ENCODE measurements at regions not wholly inside any gene's neighbourhood (a gene's known extent, or its start where the extent isn't known, plus 50 kb on each side); places are given as distances from the start of the nearest gene placed in this dataset.
"Not testable (repeated sequence)": the region's sequence is repeated elsewhere in the genome, so short reads cannot be mapped to it uniquely, and the experiment has no call there.

GRCh38 chr4:32716090-32716620, 1996.0 kb downstream of the PCDH7 start:
- not testable (repeated sequence) for DNase-seq (ENCODE audit: low read depth)

GRCh38 chr4:32735856-32736590, 2015.9 kb downstream of the PCDH7 start:
- DNase-seq (ENCODE audit: low read depth) = no peak

GRCh38 chr4:32744211-32744610, 2024.0 kb downstream of the PCDH7 start:
- DNase-seq (ENCODE audit: low read depth) = no peak

GRCh38 chr4:32745351-32745750, 2025.2 kb downstream of the PCDH7 start:
- no peak for DNase-seq (ENCODE audit: low read depth)

GRCh38 chr4:32748061-32748460, 2027.9 kb downstream of the PCDH7 start:
- DNase-seq (ENCODE audit: low read depth) = no peak

- DNase-seq (ENCODE audit: low read depth) = no peak
These were observed 2028.3 kb downstream of the PCDH7 start for GRCh38 chr4:32748498-32748897.

- DNase-seq (ENCODE audit: low read depth) = no peak
These were observed 2032.8 kb downstream of the PCDH7 start for GRCh38 chr4:32752962-32753361.

- no peak for DNase-seq (ENCODE audit: low read depth)
These were observed 2048.7 kb downstream of the PCDH7 start for GRCh38 chr4:32768664-32769389.

- DNase-seq (ENCODE audit: low read depth) = no peak
These were observed 2051.3 kb downstream of the PCDH7 start for GRCh38 chr4:32771491-32771890.

GRCh38 chr4:32775049-32775448, 2054.9 kb downstream of the PCDH7 start:
- DNase-seq (ENCODE audit: low read depth) = peak; percentile 46

GRCh38 chr4:32776435-32777203, 2056.4 kb downstream of the PCDH7 start:
- no peak for DNase-seq (ENCODE audit: low read depth)

GRCh38 chr4:32778025-32778424, 2057.9 kb downstream of the PCDH7 start:
- no peak for DNase-seq (ENCODE audit: low read depth)

GRCh38 chr4:32778938-32779337, 2058.8 kb downstream of the PCDH7 start:
- no peak for DNase-seq (ENCODE audit: low read depth)

GRCh38 chr4:32789026-32789608, 2068.9 kb downstream of the PCDH7 start:
- peak; percentile 47 for DNase-seq (ENCODE audit: low read depth)

GRCh38 chr4:32790803-32791202, 2070.6 kb downstream of the PCDH7 start:
- DNase-seq (ENCODE audit: low read depth) = no peak

- no peak for DNase-seq (ENCODE audit: low read depth)
These were observed 2078.4 kb downstream of the PCDH7 start for GRCh38 chr4:32798471-32799159.

GRCh38 chr4:32824336-32824735, 2104.2 kb downstream of the PCDH7 start:
- peak; percentile 20 for DNase-seq (ENCODE audit: low read depth)

GRCh38 chr4:32826169-32826568, 2106.0 kb downstream of the PCDH7 start:
- DNase-seq (ENCODE audit: low read depth) = peak; percentile 26

- no peak for DNase-seq (ENCODE audit: low read depth)
These were observed 2110.0 kb downstream of the PCDH7 start for GRCh38 chr4:32830160-32830559.

GRCh38 chr4:32831104-32831503, 2110.9 kb downstream of the PCDH7 start:
- no peak for DNase-seq (ENCODE audit: low read depth)

GRCh38 chr4:32840461-32841189, 2120.5 kb downstream of the PCDH7 start:
- DNase-seq (ENCODE audit: low read depth) = no peak
